ENCODE measurements at regions not wholly inside any gene's neighbourhood (a gene's known extent, or its start where the extent isn't known, plus 50 kb on each side); places are given as distances from the start of the nearest gene placed in this dataset.
"Not testable (repeated sequence)": the region's sequence is repeated elsewhere in the genome, so short reads cannot be mapped to it uniquely, and the experiment has no call there.

- no peaks in the 10 kb centered on the region for H3K9me3 Mint-ChIP-seq (ENCODE audit: unreplicated experiment)
- no peak overlapping the region for H3K4me3 Mint-ChIP-seq (ENCODE audit: unreplicated experiment)
- no peak for TF ChIP-seq CTCF (IDR thresholded peaks at IDR 0.05; ENCODE audit: unreplicated experiment)
- ChIA-PET POLR2A (no interaction called here), CTCF (no interaction called here)
- H3K36me3 Mint-ChIP-seq (ENCODE audit: insufficient read depth, unreplicated experiment), result no peaks in the 10 kb centered on the region
- H3K4me1 Mint-ChIP-seq (ENCODE audit: insufficient read depth, unreplicated experiment), result no peaks in the 10 kb centered on the region
- intact Hi-C loops (cut with micrococcal nuclease), result no loop called here
- DNase-seq (ENCODE audit: unreplicated experiment), result no peak
- peaks cover 59% of the 10 kb centered on the region for H3K27me3 Mint-ChIP-seq (ENCODE audit: insufficient read depth, unreplicated experiment)
- no peak overlapping the region for H3K27ac Mint-ChIP-seq (ENCODE audit: low read depth, unreplicated experiment)
- no TSS peak for BruUV-seq (replicated peaks)
Measured at GRCh38 chr17:62307196-62307595, 73.2 kb upstream of the EFCAB3 start.

- ChIA-PET POLR2A (no interaction called here), CTCF (interaction anchor here (0.9 kb wide), 1 partner anchor 13 kb away, joined by 3 read pairs; no protein-coding TSS in a partner anchor)
- no peak overlapping the region for H3K4me3 Mint-ChIP-seq (ENCODE audit: unreplicated experiment)
- DNase-seq (ENCODE audit: unreplicated experiment), result no peak
- H3K27ac Mint-ChIP-seq (ENCODE audit: low read depth, unreplicated experiment), result no peak overlapping the region
- intact Hi-C loops (cut with micrococcal nuclease), result no loop called here
- peaks cover 72% of the 10 kb centered on the region for H3K27me3 Mint-ChIP-seq (ENCODE audit: insufficient read depth, unreplicated experiment)
- TF ChIP-seq CTCF (IDR thresholded peaks at IDR 0.05; ENCODE audit: unreplicated experiment), result no peak
- H3K9me3 Mint-ChIP-seq (ENCODE audit: unreplicated experiment), result no peaks in the 10 kb centered on the region
- H3K4me1 Mint-ChIP-seq (ENCODE audit: insufficient read depth, unreplicated experiment), result no peaks in the 10 kb centered on the region
- no peaks in the 10 kb centered on the region for H3K36me3 Mint-ChIP-seq (ENCODE audit: insufficient read depth, unreplicated experiment)
- BruUV-seq (replicated peaks), result no TSS peak
Measured at GRCh38 chr17:62303476-62303875, 76.9 kb upstream of the EFCAB3 start.

- Mint-ChIP-seq H3K4me3 (ENCODE audit: unreplicated experiment) (no peak overlapping the region), H3K9me3 (ENCODE audit: unreplicated experiment) (no peaks in the 10 kb centered on the region), H3K27ac (ENCODE audit: low read depth, unreplicated experiment) (no peak overlapping the region), H3K4me1 (ENCODE audit: insufficient read depth, unreplicated experiment) (no peaks in the 10 kb centered on the region), H3K27me3 (ENCODE audit: insufficient read depth, unreplicated experiment) (peaks cover 44% of the 10 kb centered on the region), H3K36me3 (ENCODE audit: insufficient read depth, unreplicated experiment) (no peaks in the 10 kb centered on the region)
- BruUV-seq (replicated peaks), result no TSS peak
- ChIA-PET POLR2A (no interaction called here), CTCF (no interaction called here)
- TF ChIP-seq CTCF (IDR thresholded peaks at IDR 0.05; ENCODE audit: unreplicated experiment), result no peak
- intact Hi-C loops (cut with micrococcal nuclease), result no loop called here
- no peak for DNase-seq (ENCODE audit: unreplicated experiment)
Measured at GRCh38 chr17:62300697-62301096, 79.7 kb upstream of the EFCAB3 start.

- H3K27me3 Mint-ChIP-seq (ENCODE audit: insufficient read depth, unreplicated experiment); H3K36me3 Mint-ChIP-seq (ENCODE audit: insufficient read depth, unreplicated experiment); H3K4me3 Mint-ChIP-seq (ENCODE audit: unreplicated experiment); H3K9me3 Mint-ChIP-seq (ENCODE audit: unreplicated experiment); BruUV-seq (replicated peaks); POLR2A ChIA-PET; CTCF ChIA-PET; DNase-seq (ENCODE audit: unreplicated experiment); H3K27ac Mint-ChIP-seq (ENCODE audit: low read depth, unreplicated experiment); H3K4me1 Mint-ChIP-seq (ENCODE audit: insufficient read depth, unreplicated experiment); intact Hi-C loops (cut with micrococcal nuclease): not testable (repeated sequence)
Measured at GRCh38 chr17:62275290-62275689, 105.1 kb upstream of the EFCAB3 start.

- H3K4me3 Mint-ChIP-seq (ENCODE audit: unreplicated experiment); CTCF ChIA-PET; H3K27me3 Mint-ChIP-seq (ENCODE audit: insufficient read depth, unreplicated experiment); intact Hi-C loops (cut with micrococcal nuclease); H3K4me1 Mint-ChIP-seq (ENCODE audit: insufficient read depth, unreplicated experiment); BruUV-seq (replicated peaks); DNase-seq (ENCODE audit: unreplicated experiment); POLR2A ChIA-PET; H3K36me3 Mint-ChIP-seq (ENCODE audit: insufficient read depth, unreplicated experiment); H3K9me3 Mint-ChIP-seq (ENCODE audit: unreplicated experiment); H3K27ac Mint-ChIP-seq (ENCODE audit: low read depth, unreplicated experiment): not testable (repeated sequence)
Measured at GRCh38 chr17:62268361-62268760, 112.0 kb upstream of the EFCAB3 start.

GRCh38 chr17:62264974-62265373, 115.4 kb upstream of the EFCAB3 start:
- intact Hi-C loops (cut with micrococcal nuclease); H3K4me3 Mint-ChIP-seq (ENCODE audit: unreplicated experiment); H3K9me3 Mint-ChIP-seq (ENCODE audit: unreplicated experiment); DNase-seq (ENCODE audit: unreplicated experiment); POLR2A ChIA-PET; BruUV-seq (replicated peaks); CTCF ChIA-PET; H3K36me3 Mint-ChIP-seq (ENCODE audit: insufficient read depth, unreplicated experiment); H3K27me3 Mint-ChIP-seq (ENCODE audit: insufficient read depth, unreplicated experiment); H3K27ac Mint-ChIP-seq (ENCODE audit: low read depth, unreplicated experiment); H3K4me1 Mint-ChIP-seq (ENCODE audit: insufficient read depth, unreplicated experiment): not testable (repeated sequence)

- H3K9me3 Mint-ChIP-seq (ENCODE audit: unreplicated experiment); POLR2A ChIA-PET; intact Hi-C loops (cut with micrococcal nuclease); H3K4me3 Mint-ChIP-seq (ENCODE audit: unreplicated experiment); H3K36me3 Mint-ChIP-seq (ENCODE audit: insufficient read depth, unreplicated experiment); H3K4me1 Mint-ChIP-seq (ENCODE audit: insufficient read depth, unreplicated experiment); BruUV-seq (replicated peaks); H3K27ac Mint-ChIP-seq (ENCODE audit: low read depth, unreplicated experiment); CTCF ChIA-PET; H3K27me3 Mint-ChIP-seq (ENCODE audit: insufficient read depth, unreplicated experiment); DNase-seq (ENCODE audit: unreplicated experiment): not testable (repeated sequence)
Measured at GRCh38 chr17:62255791-62256190, 124.6 kb upstream of the EFCAB3 start.

GRCh38 chr17:62242076-62242475, 138.3 kb upstream of the EFCAB3 start:
- H3K36me3 Mint-ChIP-seq (ENCODE audit: insufficient read depth, unreplicated experiment); CTCF ChIA-PET; BruUV-seq (replicated peaks); H3K4me1 Mint-ChIP-seq (ENCODE audit: insufficient read depth, unreplicated experiment); H3K27ac Mint-ChIP-seq (ENCODE audit: low read depth, unreplicated experiment); H3K9me3 Mint-ChIP-seq (ENCODE audit: unreplicated experiment); H3K27me3 Mint-ChIP-seq (ENCODE audit: insufficient read depth, unreplicated experiment); H3K4me3 Mint-ChIP-seq (ENCODE audit: unreplicated experiment); intact Hi-C loops (cut with micrococcal nuclease): not testable (repeated sequence)
- peak; percentile 27 for DNase-seq (ENCODE audit: unreplicated experiment)
- POLR2A ChIA-PET, result interaction anchor here (0.6 kb wide), 1 partner anchor 80 kb away, joined by 4 read pairs; no protein-coding TSS in a partner anchor

All from MCF 10A (cell line).